ENCODE measurements at regions not wholly inside any gene's neighbourhood (a gene's known extent, or its start where the extent isn't known, plus 50 kb on each side); places are given as distances from the start of the nearest gene placed in this dataset.

DNA sequence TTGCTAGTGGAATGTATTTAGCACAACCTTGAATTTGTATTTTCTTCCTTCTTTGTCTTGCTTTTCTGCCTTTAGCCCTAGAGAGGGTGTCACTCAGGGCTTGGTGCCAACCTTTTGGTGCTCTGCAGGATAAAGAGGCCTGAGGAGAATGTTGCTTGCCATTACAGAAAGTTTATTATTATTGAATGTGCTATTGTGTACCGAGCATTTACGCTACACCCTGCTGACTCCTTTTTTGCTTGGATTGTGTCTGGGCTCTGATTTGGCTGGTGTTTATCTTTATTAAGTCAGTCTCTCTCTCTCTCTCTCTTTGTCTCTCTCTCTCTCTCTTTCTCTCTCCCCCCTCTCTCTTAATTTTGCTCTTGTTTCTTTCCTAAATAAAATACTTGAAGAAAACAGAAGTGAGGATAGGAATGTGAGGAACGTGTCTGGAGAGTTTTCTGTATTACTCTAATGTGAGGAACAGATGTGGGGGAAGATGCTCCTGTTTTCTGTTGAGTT, 284.4 kb upstream of the PHYHIPL start:
- no peak overlapping the region for H3K27ac Mint-ChIP-seq
- ATAC-seq (no peak), DNase-seq (no peak)
- no peaks in the 10 kb centered on the region for H3K4me1 Mint-ChIP-seq (ENCODE audit: low read depth)
- TF ChIP-seq, protein P1, sequence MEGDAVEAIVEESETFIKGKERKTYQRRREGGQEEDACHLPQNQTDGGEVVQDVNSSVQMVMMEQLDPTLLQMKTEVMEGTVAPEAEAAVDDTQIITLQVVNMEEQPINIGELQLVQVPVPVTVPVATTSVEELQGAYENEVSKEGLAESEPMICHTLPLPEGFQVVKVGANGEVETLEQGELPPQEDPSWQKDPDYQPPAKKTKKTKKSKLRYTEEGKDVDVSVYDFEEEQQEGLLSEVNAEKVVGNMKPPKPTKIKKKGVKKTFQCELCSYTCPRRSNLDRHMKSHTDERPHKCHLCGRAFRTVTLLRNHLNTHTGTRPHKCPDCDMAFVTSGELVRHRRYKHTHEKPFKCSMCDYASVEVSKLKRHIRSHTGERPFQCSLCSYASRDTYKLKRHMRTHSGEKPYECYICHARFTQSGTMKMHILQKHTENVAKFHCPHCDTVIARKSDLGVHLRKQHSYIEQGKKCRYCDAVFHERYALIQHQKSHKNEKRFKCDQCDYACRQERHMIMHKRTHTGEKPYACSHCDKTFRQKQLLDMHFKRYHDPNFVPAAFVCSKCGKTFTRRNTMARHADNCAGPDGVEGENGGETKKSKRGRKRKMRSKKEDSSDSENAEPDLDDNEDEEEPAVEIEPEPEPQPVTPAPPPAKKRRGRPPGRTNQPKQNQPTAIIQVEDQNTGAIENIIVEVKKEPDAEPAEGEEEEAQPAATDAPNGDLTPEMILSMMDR (IDR thresholded peaks at IDR 0.05) = no peak
- H3K9me3 Mint-ChIP-seq = no peaks in the 10 kb centered on the region
- peaks cover 2% of the 10 kb centered on the region for H3K27me3 Mint-ChIP-seq
- CTCF ChIA-PET = no interaction called here
- POLR2A ChIA-PET = no interaction called here
- intact Hi-C loops (cut with micrococcal nuclease) = no loop called here
- no peaks in the 10 kb centered on the region for H3K36me3 Mint-ChIP-seq (ENCODE audit: low read depth)
- no peak overlapping the region for H3K4me3 Mint-ChIP-seq

DNA sequence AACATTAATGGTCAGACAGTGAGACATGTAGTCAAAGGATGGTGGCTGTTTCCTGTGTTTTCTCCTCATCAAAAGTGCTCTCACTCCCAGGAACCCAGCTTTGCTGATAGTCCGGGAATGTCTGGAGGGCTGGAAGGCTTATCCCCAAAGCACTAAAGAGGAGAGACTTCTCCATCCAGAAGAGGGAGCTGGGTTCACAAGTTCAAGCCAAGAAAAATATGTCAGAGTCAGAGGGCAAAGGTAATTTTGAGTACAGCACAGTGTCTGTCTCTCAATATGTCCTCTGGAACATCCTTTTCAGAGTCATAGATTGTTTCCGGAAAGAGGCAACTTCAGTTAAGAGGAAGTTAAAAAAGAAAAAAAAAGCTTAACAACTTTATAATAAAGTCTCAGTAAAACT, 281.5 kb upstream of the PHYHIPL start:
- H3K4me1 Mint-ChIP-seq (ENCODE audit: low read depth) = no peaks in the 10 kb centered on the region
- ATAC-seq (no peak), DNase-seq (no peak)
- no peak overlapping the region for H3K27ac Mint-ChIP-seq
- intact Hi-C loops (cut with micrococcal nuclease) = no loop called here
- peaks cover 2% of the 10 kb centered on the region for H3K27me3 Mint-ChIP-seq
- H3K36me3 Mint-ChIP-seq (ENCODE audit: low read depth) = no peaks in the 10 kb centered on the region
- POLR2A ChIA-PET = no interaction called here
- H3K4me3 Mint-ChIP-seq = no peak overlapping the region
- CTCF ChIA-PET = no interaction called here
- TF ChIP-seq, protein P1 (IDR thresholded peaks at IDR 0.05) = no peak
- H3K9me3 Mint-ChIP-seq = no peaks in the 10 kb centered on the region

DNA sequence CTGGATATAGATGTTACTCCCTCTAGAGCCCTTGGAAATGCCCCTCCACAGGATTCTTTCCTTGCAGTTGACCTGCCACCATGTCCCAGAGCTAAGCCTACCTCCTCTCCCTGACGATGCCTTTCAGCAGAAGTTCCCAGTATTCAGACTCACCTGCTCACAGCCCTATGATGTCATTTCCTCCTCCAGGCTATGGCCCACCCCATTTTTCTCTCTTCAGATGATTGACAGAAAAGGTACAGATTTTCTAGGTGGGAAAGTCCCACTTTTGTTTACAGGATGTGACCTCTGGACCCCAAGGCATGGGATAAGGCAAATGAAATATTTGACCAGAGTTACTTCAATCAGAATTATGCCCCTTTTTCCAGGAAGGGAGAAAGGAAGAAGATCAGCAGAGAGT, 280.2 kb upstream of the PHYHIPL start:
- H3K36me3 Mint-ChIP-seq (ENCODE audit: low read depth) = no peaks in the 10 kb centered on the region
- peaks cover 2% of the 10 kb centered on the region for H3K27me3 Mint-ChIP-seq
- no peak overlapping the region for H3K27ac Mint-ChIP-seq
- intact Hi-C loops (cut with micrococcal nuclease) = no loop called here
- ATAC-seq (no peak), DNase-seq (no peak)
- TF ChIP-seq, protein P1 (IDR thresholded peaks at IDR 0.05) = no peak
- POLR2A ChIA-PET = no interaction called here
- CTCF ChIA-PET = no interaction called here
- no peaks in the 10 kb centered on the region for H3K9me3 Mint-ChIP-seq
- H3K4me3 Mint-ChIP-seq = no peak overlapping the region
- no peaks in the 10 kb centered on the region for H3K4me1 Mint-ChIP-seq (ENCODE audit: low read depth)

DNA sequence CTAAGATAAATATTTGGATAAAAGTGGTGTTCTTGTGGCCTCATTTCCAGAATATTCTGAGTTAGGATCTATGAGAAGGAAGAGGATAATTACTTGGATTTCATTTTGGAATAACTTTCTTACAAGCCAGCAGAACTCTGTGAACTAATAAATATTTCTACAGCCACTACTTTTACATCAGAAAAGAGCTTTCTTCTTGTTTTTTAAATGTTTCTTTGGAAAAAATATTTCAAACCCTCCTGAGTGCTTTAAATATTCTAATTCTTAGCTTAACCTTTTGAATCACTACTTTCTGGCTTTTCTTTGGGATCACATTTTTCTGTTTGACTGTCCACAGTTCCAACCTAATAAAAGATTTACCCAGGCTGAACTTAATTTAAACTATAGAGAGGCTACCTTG, 279.2 kb upstream of the PHYHIPL start:
- TF ChIP-seq, protein P1 (IDR thresholded peaks at IDR 0.05) = no peak
- CTCF ChIA-PET = no interaction called here
- H3K4me1 Mint-ChIP-seq (ENCODE audit: low read depth) = no peaks in the 10 kb centered on the region
- H3K27me3 Mint-ChIP-seq = peaks cover under 1% of the 10 kb centered on the region
- DNase-seq (no peak), ATAC-seq (no peak)
- POLR2A ChIA-PET = no interaction called here
- peaks cover 4% of the 10 kb centered on the region for H3K9me3 Mint-ChIP-seq
- H3K4me3 Mint-ChIP-seq = no peak overlapping the region
- intact Hi-C loops (cut with micrococcal nuclease) = no loop called here
- no peaks in the 10 kb centered on the region for H3K36me3 Mint-ChIP-seq (ENCODE audit: low read depth)
- H3K27ac Mint-ChIP-seq = no peak overlapping the region

DNA sequence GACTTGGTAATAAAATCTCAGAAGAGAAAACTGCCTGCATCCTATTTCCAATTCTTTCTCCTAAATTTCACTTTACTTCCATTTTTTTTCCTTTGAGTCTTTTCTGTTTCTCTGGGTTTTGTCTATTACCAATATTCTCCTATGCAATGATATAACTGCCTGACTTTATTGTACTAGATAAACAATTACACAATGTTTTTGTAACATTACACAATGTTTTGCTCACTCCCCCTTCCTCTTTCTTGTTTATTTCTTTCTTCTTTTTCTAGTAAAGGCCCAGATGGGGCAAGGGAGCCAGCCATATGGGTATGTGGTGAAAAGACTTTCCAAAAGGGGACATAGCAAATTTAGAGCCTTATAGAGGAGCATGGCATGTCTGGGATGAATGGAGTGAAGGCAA, 278.7 kb upstream of the PHYHIPL start:
- POLR2A ChIA-PET = no interaction called here
- Mint-ChIP-seq H3K9me3 (peaks cover 4% of the 10 kb centered on the region), H3K27me3 (no peaks in the 10 kb centered on the region), H3K36me3 (ENCODE audit: low read depth) (no peaks in the 10 kb centered on the region), H3K4me3 (no peak overlapping the region), H3K27ac (no peak overlapping the region), H3K4me1 (ENCODE audit: low read depth) (no peaks in the 10 kb centered on the region)
- intact Hi-C loops (cut with micrococcal nuclease) = no loop called here
- CTCF ChIA-PET = no interaction called here
- DNase-seq (no peak), ATAC-seq (no peak)
- TF ChIP-seq, protein P1 (IDR thresholded peaks at IDR 0.05) = no peak
